SK-N-SH (cell line): ENCODE measurements at regions not wholly inside any gene's neighbourhood (a gene's known extent, or its start where the extent isn't known, plus 50 kb on each side); places are given as distances from the start of the nearest gene placed in this dataset.

Source experiments
- CTCF ChIA-PET: fragments of 300-600, 350-600 bp; formaldehyde crosslinking; extraction: SDS; loops from one replicate; lab custom pipeline; 2021; lab: Yijun Ruan, JAX
- POLR2A ChIA-PET: fragments of 350-600 bp; sonication (Branson Sonifier 250); formaldehyde crosslinking; extraction: SDS; loops from one replicate; lab custom pipeline; 2020; ENCODE audit warnings: antibody characterized with exemption, inconsistent platforms; lab: Yijun Ruan, JAX
- DNase-seq: peaks from one replicate; pipeline ENCODE4 v3.0.0; 2012
- H2AFZ ChIP-seq: fragments of 200-600 bp; sonication (generic); 2 replicates; pipeline ENCODE4 v1.8.1; 2016; ENCODE audit warnings: antibody characterized with exemption, mild to moderate bottlenecking, low read depth
- H3F3A ChIP-seq: fragments of 200-600 bp; sonication (generic); replicated peaks from 2 replicates; pipeline ENCODE3; 2016; ENCODE audit warnings: antibody characterized with exemption, mild to moderate bottlenecking; ENCODE audit not compliant: insufficient read depth
- H3K27ac ChIP-seq, 2 experiments: fragments of 200-500 bp in 1 of 2; fragments of 200-600 bp in 1 of 2; sonication (Bioruptor generic) in 1 of 2; sonication (generic), shearing (Covaris generic) in 1 of 2; 2 replicates each; pipeline versions ENCODE4 v1.5.1 to v1.6.1; 2014 to 2016; ENCODE audit warnings: low read depth in 2 of 2, inconsistent platforms in 1 of 2, low read length in 1 of 2, mild to moderate bottlenecking in 1 of 2, mixed read lengths in 1 of 2
- H3K27me3 ChIP-seq: fragments of 200-600 bp; sonication (generic), shearing (Covaris generic); 2 replicates; pipeline ENCODE4 v1.6.1; 2016; ENCODE audit warnings: mixed run types; ENCODE audit not compliant: insufficient read depth
- H3K36me3 ChIP-seq, 2 experiments: fragments of 200-500 bp in 1 of 2; fragments of 200-600 bp in 1 of 2; sonication (Bioruptor generic) in 1 of 2; sonication (generic) in 1 of 2; replicated peaks in 1 of 2; 2 replicates each; pipeline versions ENCODE3 to v1.5.1; 2014 to 2016; ENCODE audit warnings: low read length in 1 of 2, mild to moderate bottlenecking in 1 of 2; ENCODE audit not compliant: insufficient read depth in 2 of 2, control insufficient read depth in 1 of 2
- H3K4me1 ChIP-seq, 2 experiments: fragments of 200-500 bp in 1 of 2; fragments of 200-600 bp in 1 of 2; sonication (Bioruptor generic) in 1 of 2; sonication (generic), shearing (Covaris generic) in 1 of 2; 2 replicates each; pipeline versions ENCODE4 v1.5.1 to v1.6.1; 2014 to 2016; ENCODE audit warnings: low read depth in 1 of 2, low read length in 1 of 2, mixed run types in 1 of 2; ENCODE audit not compliant: insufficient read depth in 2 of 2, control insufficient read depth in 1 of 2
- H3K4me2 ChIP-seq: fragments of 200-600 bp; sonication (generic), shearing (Covaris generic); 2 replicates; pipeline ENCODE4 v1.6.1; 2017; ENCODE audit warnings: mixed run types
- H3K4me3 ChIP-seq, 2 experiments: fragments of 200-500 bp in 1 of 2; fragments of 200-600 bp in 1 of 2; sonication (Bioruptor generic) in 1 of 2; sonication (generic), shearing (Covaris generic) in 1 of 2; 2 replicates each; pipeline versions ENCODE4 v1.5.1 to v1.8.1; 2014 to 2016; ENCODE audit warnings: low read depth in 2 of 2, inconsistent platforms in 1 of 2, low read length in 1 of 2, mild to moderate bottlenecking in 1 of 2, mixed read lengths in 1 of 2, moderate library complexity in 1 of 2
- H3K79me2 ChIP-seq: fragments of 200-600 bp; sonication (generic); 2 replicates; pipeline ENCODE4 v1.8.1; 2017; ENCODE audit warnings: mild to moderate bottlenecking; ENCODE audit not compliant: insufficient read depth
- H3K9ac ChIP-seq: fragments of 200-600 bp; sonication (generic); 2 replicates; pipeline ENCODE4 v1.6.1; 2017; ENCODE audit warnings: mixed run types
- H3K9me2 ChIP-seq: fragments of 200-600 bp; sonication (generic); 2 replicates; pipeline ENCODE4 v1.6.1; 2017; ENCODE audit warnings: mixed run types
- H3K9me3 ChIP-seq: fragments of 200-600 bp; sonication (generic); 2 replicates; pipeline ENCODE4 v1.6.1; 2017; ENCODE audit warnings: mixed run types, mild to moderate bottlenecking, moderate library complexity
- H4K20me1 ChIP-seq: fragments of 200-600 bp; sonication (generic); 2 replicates; pipeline ENCODE4 v1.6.1; 2017; ENCODE audit warnings: mild to moderate bottlenecking, mixed run types; ENCODE audit not compliant: insufficient read depth
- CHD2 ChIP-seq: fragments of 150-350 bp; IDR thresholded peaks from 2 replicates; pipeline ENCODE4 v1.6.1; 2018; ENCODE audit warnings: low read length; ENCODE audit not compliant: partially characterized antibody
- CTCF ChIP-seq: fragments of 200-600 bp; sonication (generic); IDR thresholded peaks from 2 replicates; pipeline ENCODE4 v1.6.1; 2017; ENCODE audit warnings: antibody characterized with exemption, mild to moderate bottlenecking, moderate library complexity
- ELF1 ChIP-seq: IDR thresholded peaks from 2 replicates; pipeline ENCODE4 v1.4.0; 2012
- EP300 ChIP-seq, 2 experiments: IDR thresholded peaks; 2 replicates each; pipeline versions ENCODE4 v1.4.0 to v1.6.1; 2012; ENCODE audit warnings: borderline replicate concordance in 1 of 2, low read depth in 1 of 2, low read length in 1 of 2
- FOSL2 ChIP-seq: IDR thresholded peaks from 2 replicates; pipeline ENCODE4 v1.4.0; 2012; ENCODE audit warnings: low read depth, mild to moderate bottlenecking, moderate library complexity, borderline replicate concordance
- FOXM1 ChIP-seq: IDR thresholded peaks from 2 replicates; pipeline ENCODE4 v1.4.0; 2012; ENCODE audit warnings: low read depth, mild to moderate bottlenecking
- GATA2 ChIP-seq: sonication (generic); formaldehyde crosslinking; IDR thresholded peaks from 2 replicates; pipeline ENCODE4 v1.5.0; 2020; ENCODE audit warnings: mild to moderate bottlenecking, missing genetic modification reagents
- JUND ChIP-seq: IDR thresholded peaks from 2 replicates; pipeline ENCODE4 v1.4.0; 2012
- MAX ChIP-seq: IDR thresholded peaks from 2 replicates; pipeline ENCODE4 v1.4.0; 2012; ENCODE audit warnings: low read depth
- NFIC ChIP-seq: IDR thresholded peaks from 2 replicates; pipeline ENCODE4 v1.4.0; 2012; ENCODE audit warnings: borderline replicate concordance
- NRF1 ChIP-seq: IDR thresholded peaks from 2 replicates; pipeline ENCODE4 v1.6.1; 2012; ENCODE audit warnings: low read depth, mild to moderate bottlenecking, low read length
- PBX3 ChIP-seq: IDR thresholded peaks from 2 replicates; pipeline ENCODE4; 2012
- POLR2AphosphoS5 ChIP-seq: IDR thresholded peaks from 2 replicates; pipeline ENCODE4 v1.6.1; 2012; ENCODE audit warnings: low read depth, low read length
- RAD21 ChIP-seq: IDR thresholded peaks from 2 replicates; pipeline ENCODE4 v1.6.1; 2012; ENCODE audit warnings: mild to moderate bottlenecking, low read length
- RCOR1 ChIP-seq: fragments of 150-350 bp; IDR thresholded peaks from 2 replicates; pipeline ENCODE4 v1.6.1; 2017; ENCODE audit warnings: antibody characterized with exemption, low read length
- REST ChIP-seq: IDR thresholded peaks from 2 replicates; pipeline ENCODE4 v1.6.1; 2012; ENCODE audit warnings: mild to moderate bottlenecking, low read depth, low read length, moderate library complexity
- RXRA ChIP-seq: IDR thresholded peaks from 2 replicates; pipeline ENCODE4 v1.4.0; 2012; ENCODE audit warnings: low read depth, mild to moderate bottlenecking, borderline replicate concordance
- SMC3 ChIP-seq: IDR thresholded peaks from 2 replicates; pipeline ENCODE4 v1.6.1; 2012; ENCODE audit warnings: low read depth, low read length, improper control_type of control experiment
- TAF1 ChIP-seq: IDR thresholded peaks from 2 replicates; pipeline ENCODE4 v1.6.1; 2012; ENCODE audit warnings: low read depth, mild to moderate bottlenecking, low read length, moderate library complexity, borderline replicate concordance
- TCF12 ChIP-seq: IDR thresholded peaks from 2 replicates; pipeline ENCODE4 v1.4.0; 2012
- USF2 ChIP-seq: fragments of 150-350 bp; IDR thresholded peaks from 2 replicates; pipeline ENCODE4 v1.6.1; 2017; ENCODE audit warnings: antibody characterized with exemption, low read length, low read depth, borderline replicate concordance
- WGBS: methylation state at CpG from one replicate; pipeline ENCODE4 v1.1.6; 2017; ENCODE audit warnings: low lambda C conversion rate; 5-methylcytosine and 5-hydroxymethylcytosine counted together

GRCh38 chr2:62396880-62397279 is 109.1 kb downstream of the TMEM17 start:
- H3K79me2 ChIP-seq, result no peaks in the 10 kb centered on the region
- no peaks in the 10 kb centered on the region for H4K20me1 ChIP-seq
- 48% methylated on average over 2 of the region's 2 CpGs for WGBS
- ChIA-PET POLR2A (no interaction called here), CTCF (interaction anchor here (2.2 kb wide), 1 partner anchor 403 kb away, joined by 6 read pairs; no protein-coding TSS in a partner anchor)
- TF ChIP-seq TAF1, result no peak
- TF ChIP-seq GATA2 (CRISPR knock-in tag), result no peak
- no peak for TF ChIP-seq RXRA
- TF ChIP-seq JUND, result no peak
- no peak for TF ChIP-seq CHD2
- no peak for TF ChIP-seq NRF1
- no peak for TF ChIP-seq NFIC
- no peak for TF ChIP-seq EP300 (IDR thresholded peaks at IDR 0.05; ENCODE audit: borderline replicate concordance in 1 of 2, low read depth in 1 of 2, low read length in 1 of 2)
- TF ChIP-seq TCF12, result no peak
- no peak for TF ChIP-seq SMC3
- no peak for TF ChIP-seq MAX
- TF ChIP-seq FOSL2, result no peak
- TF ChIP-seq POLR2AphosphoS5, result no peak
- H3K9me2 ChIP-seq, result no peaks in the 10 kb centered on the region
- no peaks in the 10 kb centered on the region for H3K36me3 ChIP-seq
- H3K4me1 ChIP-seq, result no peaks in the 10 kb centered on the region
- H2AFZ ChIP-seq, result no peak overlapping the region
- no peak overlapping the region for H3K9ac ChIP-seq
- H3K4me2 ChIP-seq, result no peak overlapping the region
- no peak overlapping the region for H3K27ac ChIP-seq
- no peaks in the 10 kb centered on the region for H3K9me3 ChIP-seq
- no peak overlapping the region for H3K4me3 ChIP-seq
- H3F3A ChIP-seq, result no peaks in the 10 kb centered on the region
- no peak for DNase-seq
- no peaks in the 10 kb centered on the region for H3K27me3 ChIP-seq

- CTCF ChIA-PET, result no interaction called here
- Histone ChIP-seq H3K27me3 (no peaks in the 10 kb centered on the region), H3K79me2 (no peaks in the 10 kb centered on the region), H3K9me3 (no peaks in the 10 kb centered on the region), H3K36me3 (no peaks in the 10 kb centered on the region), H3F3A (no peaks in the 10 kb centered on the region), H3K27ac (no peak overlapping the region), H2AFZ (no peak overlapping the region), H3K4me3 (no peak overlapping the region), H4K20me1 (no peaks in the 10 kb centered on the region), H3K9ac (no peak overlapping the region), H3K4me1 (no peaks in the 10 kb centered on the region), H3K4me2 (no peak overlapping the region), H3K9me2 (no peaks in the 10 kb centered on the region)
- POLR2A ChIA-PET, result no interaction called here
- DNase-seq, result no peak
- 45% methylated on average over 3 of the region's 3 CpGs for WGBS
- TF ChIP-seq GATA2 (CRISPR knock-in tag), result no peak
- no peak for TF ChIP-seq RAD21
- no peak for TF ChIP-seq CTCF
- TF ChIP-seq NFIC, result no peak
- no peak for TF ChIP-seq FOXM1
- no peak for TF ChIP-seq ELF1
- no peak for TF ChIP-seq EP300 (IDR thresholded peaks at IDR 0.05; ENCODE audit: borderline replicate concordance in 1 of 2, low read depth in 1 of 2, low read length in 1 of 2)
- TF ChIP-seq RCOR1, result no peak
- no peak for TF ChIP-seq CHD2
- TF ChIP-seq REST, result no peak
- TF ChIP-seq MAX, result no peak
- no peak for TF ChIP-seq TCF12
- no peak for TF ChIP-seq USF2
- TF ChIP-seq PBX3, result no peak
- TF ChIP-seq SMC3, result no peak
These were observed 112.7 kb downstream of the TMEM17 start for GRCh38 chr2:62393293-62393692.
